ENCODE measurements at regions not wholly inside any gene's neighbourhood (a gene's known extent, or its start where the extent isn't known, plus 50 kb on each side); places are given as distances from the start of the nearest gene placed in this dataset.

DNA sequence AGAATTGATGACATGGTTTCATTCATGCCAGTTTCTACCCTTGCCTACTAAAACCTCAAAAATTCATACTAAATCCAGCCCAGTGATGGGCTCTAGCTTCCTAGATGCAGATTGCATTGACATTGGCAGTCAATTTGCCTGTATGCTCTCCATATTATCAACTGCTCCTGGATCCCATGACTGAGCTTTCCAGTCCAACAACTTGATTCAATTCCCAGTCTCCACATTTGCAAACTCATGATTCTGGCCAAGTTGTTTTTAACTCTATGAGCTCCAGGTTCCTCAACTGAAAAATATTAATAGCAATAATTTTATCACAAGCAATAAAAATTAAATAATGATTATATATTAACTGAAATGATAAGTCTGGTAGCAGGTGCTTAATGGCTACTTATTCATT lies 51.0 kb upstream of the DSC1 start:
- Histone ChIP-seq H3K27ac (no peak overlapping the region), H3K4me3 (no peak overlapping the region), H3K27me3 (no peaks in the 10 kb centered on the region), H3K36me3 (no peaks in the 10 kb centered on the region), H3K4me1 (no peaks in the 10 kb centered on the region), H3K9me3 (peaks cover 0 to 5% (median 0%) of the 10 kb centered on the region in 4 donors)
- TF ChIP-seq POLR2A (IDR thresholded peaks at IDR 0.05) (no peak), EP300 (IDR thresholded peaks at IDR 0.05) (no peak)
- no peak for DNase-seq (ENCODE audit: low spot score in 2 of 2)

DNA sequence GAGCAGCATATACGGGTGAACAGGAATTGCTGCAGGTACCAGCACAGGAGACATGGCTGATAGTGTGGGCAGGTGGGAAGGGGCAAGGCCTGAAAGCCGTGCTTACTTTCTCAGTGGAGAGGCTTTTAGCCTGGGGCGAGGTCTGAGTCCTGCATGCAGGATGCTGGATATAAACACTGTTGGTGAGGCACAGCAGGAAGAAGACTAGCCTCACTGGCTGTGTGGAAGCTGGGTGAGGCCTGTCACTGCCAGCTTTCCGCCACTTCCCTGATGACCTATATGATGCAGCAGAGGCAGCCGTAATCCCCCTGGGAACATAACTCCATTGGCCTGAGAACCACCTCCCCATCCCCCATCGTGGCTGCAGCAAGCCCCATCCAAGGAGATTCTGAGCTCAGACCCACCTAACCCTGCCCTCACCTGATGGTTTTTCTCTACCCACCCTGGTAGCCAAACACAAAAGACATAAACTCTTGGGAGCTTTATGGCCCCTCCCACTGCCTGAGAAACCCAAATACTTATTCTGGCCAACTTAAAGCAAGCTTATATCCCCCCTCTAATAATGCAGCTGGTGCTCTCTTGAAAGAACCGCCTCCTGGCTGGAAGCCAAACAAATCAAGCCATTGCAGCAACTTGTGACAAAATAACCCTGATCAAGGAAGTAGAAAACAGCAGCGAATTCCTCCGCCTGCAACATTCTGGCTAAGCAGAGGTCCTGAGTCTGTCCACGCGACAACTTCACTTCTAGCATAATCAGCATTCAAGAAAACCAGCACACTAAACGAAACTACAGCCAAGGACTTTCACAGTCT lies 54.6 kb upstream of the DSC1 start:
- no peak overlapping the region for H3K4me3 ChIP-seq
- H3K27ac ChIP-seq: no peak overlapping the region
- H3K9me3 ChIP-seq: peaks cover 0 to 19% (median 1%) of the 10 kb centered on the region in 4 donors
- 68% methylated on average over 12 of the region's 12 CpGs for WGBS, 2 donors
- DNase-seq (ENCODE audit: low spot score in 2 of 2): no peak
- H3K4me1 ChIP-seq: no peaks in the 10 kb centered on the region
- TF ChIP-seq POLR2A (IDR thresholded peaks at IDR 0.05) (no peak), EP300 (IDR thresholded peaks at IDR 0.05) (no peak)
- TF ChIP-seq, protein P1, sequence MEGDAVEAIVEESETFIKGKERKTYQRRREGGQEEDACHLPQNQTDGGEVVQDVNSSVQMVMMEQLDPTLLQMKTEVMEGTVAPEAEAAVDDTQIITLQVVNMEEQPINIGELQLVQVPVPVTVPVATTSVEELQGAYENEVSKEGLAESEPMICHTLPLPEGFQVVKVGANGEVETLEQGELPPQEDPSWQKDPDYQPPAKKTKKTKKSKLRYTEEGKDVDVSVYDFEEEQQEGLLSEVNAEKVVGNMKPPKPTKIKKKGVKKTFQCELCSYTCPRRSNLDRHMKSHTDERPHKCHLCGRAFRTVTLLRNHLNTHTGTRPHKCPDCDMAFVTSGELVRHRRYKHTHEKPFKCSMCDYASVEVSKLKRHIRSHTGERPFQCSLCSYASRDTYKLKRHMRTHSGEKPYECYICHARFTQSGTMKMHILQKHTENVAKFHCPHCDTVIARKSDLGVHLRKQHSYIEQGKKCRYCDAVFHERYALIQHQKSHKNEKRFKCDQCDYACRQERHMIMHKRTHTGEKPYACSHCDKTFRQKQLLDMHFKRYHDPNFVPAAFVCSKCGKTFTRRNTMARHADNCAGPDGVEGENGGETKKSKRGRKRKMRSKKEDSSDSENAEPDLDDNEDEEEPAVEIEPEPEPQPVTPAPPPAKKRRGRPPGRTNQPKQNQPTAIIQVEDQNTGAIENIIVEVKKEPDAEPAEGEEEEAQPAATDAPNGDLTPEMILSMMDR (IDR thresholded peaks at IDR 0.05): no peak
- no peaks in the 10 kb centered on the region for H3K36me3 ChIP-seq
- no peaks in the 10 kb centered on the region for H3K27me3 ChIP-seq

DNA sequence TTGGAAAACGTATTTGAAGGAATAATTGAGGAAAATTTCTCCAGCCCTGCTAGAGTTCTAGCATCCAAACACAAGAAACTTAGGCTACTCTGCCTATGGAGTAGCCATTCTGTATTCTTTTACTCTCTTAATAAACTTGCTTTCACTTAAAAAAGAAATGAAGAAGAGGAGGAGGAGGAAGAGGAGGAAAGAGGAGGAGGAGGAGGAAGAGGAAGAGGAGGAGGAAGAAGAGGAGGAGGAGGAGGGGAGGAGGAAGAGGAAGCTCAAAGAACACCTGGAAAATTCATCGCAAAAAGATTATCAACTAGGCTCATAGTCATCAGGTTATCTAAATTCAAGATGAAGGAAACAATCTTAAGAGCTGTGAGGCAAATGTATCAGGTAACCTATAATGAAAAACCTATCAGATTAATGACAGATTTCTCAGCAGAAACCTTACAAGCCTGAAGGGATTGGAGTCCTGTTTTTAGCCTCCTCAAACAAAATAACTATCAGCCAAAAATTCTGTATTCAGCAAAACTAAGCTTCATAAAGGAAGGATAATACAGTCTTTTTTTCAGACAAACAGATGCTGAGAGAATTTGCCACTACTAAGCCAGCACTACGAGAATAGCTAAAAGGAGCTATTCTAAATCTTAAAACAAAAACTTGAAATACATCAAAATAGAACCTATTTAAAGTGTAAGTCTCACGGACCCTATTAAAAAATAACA lies 56.2 kb upstream of the DSC1 start:
- WGBS, 2 donors: 88 to 90% methylated on average over 4 of the region's 4 CpGs
- H3K9me3 ChIP-seq: peaks cover 0 to 19% (median 1%) of the 10 kb centered on the region in 4 donors
- no peak for DNase-seq (ENCODE audit: low spot score in 2 of 2)
- no peak for TF ChIP-seq POLR2A (IDR thresholded peaks at IDR 0.05)
- TF ChIP-seq EP300 (IDR thresholded peaks at IDR 0.05): no peak
- TF ChIP-seq, protein P1 (IDR thresholded peaks at IDR 0.05): no peak
- no peaks in the 10 kb centered on the region for H3K4me1 ChIP-seq
- no peak overlapping the region for H3K4me3 ChIP-seq
- H3K36me3 ChIP-seq: no peaks in the 10 kb centered on the region
- H3K27ac ChIP-seq: no peak overlapping the region
- H3K27me3 ChIP-seq: no peaks in the 10 kb centered on the region

DNA sequence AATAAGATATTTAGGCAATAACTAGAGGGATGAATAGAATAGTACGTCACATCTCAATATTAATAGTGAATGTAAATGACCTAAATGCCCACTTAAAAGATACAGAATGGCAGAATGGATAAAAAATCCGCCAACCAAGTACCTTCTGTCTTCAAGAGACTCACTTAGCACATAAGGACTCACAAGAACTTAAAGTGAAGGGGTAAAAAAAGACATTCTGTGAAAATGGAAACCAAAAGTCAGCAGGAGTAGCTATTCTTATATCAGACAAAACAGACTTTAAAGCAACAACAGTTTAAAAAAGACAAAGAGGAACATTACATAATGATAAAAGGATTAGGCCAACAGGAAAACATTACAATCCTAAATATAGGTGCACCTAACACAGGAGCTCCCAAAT lies 56.7 kb upstream of the DSC1 start:
- Histone ChIP-seq H3K36me3 (no peaks in the 10 kb centered on the region), H3K9me3 (peaks cover 0 to 19% (median 1%) of the 10 kb centered on the region in 4 donors), H3K27ac (no peak overlapping the region), H3K4me1 (no peaks in the 10 kb centered on the region), H3K4me3 (no peak overlapping the region), H3K27me3 (no peaks in the 10 kb centered on the region)
- no peak for DNase-seq (ENCODE audit: low spot score in 2 of 2)
- no peak for TF ChIP-seq POLR2A (IDR thresholded peaks at IDR 0.05)
- TF ChIP-seq, protein P1 (IDR thresholded peaks at IDR 0.05): no peak
- TF ChIP-seq EP300 (IDR thresholded peaks at IDR 0.05): no peak
- 89 to 90% methylated on average over 2 of the region's 2 CpGs for WGBS, 2 donors

DNA sequence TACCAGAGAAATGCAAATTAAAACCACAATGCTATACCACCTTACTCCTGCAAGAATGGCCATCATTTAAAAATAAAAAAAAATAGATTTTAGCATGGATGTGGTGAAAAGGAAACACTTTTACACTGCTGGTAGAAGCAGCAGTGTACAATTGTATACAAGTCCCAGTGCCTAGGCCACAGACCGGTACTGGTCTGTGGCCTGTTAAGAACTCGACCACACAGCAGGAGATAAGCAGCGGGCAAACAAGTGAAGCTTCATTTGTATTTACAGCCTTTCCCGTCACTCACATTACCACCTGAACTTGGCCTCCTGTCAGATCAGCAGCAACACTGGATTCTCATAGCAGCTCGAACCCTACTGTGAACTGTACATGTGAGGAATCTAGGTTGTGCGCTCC lies 60.7 kb upstream of the DSC1 start:
- Histone ChIP-seq H3K4me1 (peaks cover 0 to 6% (median 0%) of the 10 kb centered on the region in 4 donors), H3K27ac (no peak overlapping the region), H3K36me3 (no peaks in the 10 kb centered on the region), H3K27me3 (no peaks in the 10 kb centered on the region), H3K4me3 (no peak overlapping the region), H3K9me3 (peaks cover 0 to 17% (median 1%) of the 10 kb centered on the region in 4 donors)
- DNase-seq (ENCODE audit: low spot score in 2 of 2): no peak
- TF ChIP-seq POLR2A (IDR thresholded peaks at IDR 0.05) (no peak), EP300 (IDR thresholded peaks at IDR 0.05) (no peak)
- TF ChIP-seq, protein P1 (IDR thresholded peaks at IDR 0.05): no peak
- 86 to 95% methylated on average over 6 of the region's 6 CpGs for WGBS, 2 donors

Measured in tibial nerve (tissue), 4 donors.